A673 (cell line): ENCODE measurements at regions not wholly inside any gene's neighbourhood (a gene's known extent, or its start where the extent isn't known, plus 50 kb on each side); places are given as distances from the start of the nearest gene placed in this dataset.

Source experiments
- CTCF ChIP-seq: fragments of 300-800, 200-600 bp; sonication (generic); conservative IDR thresholded peaks from 2 replicates; pipeline ENCODE4 v1.5.1; 2017; ENCODE audit warnings: low read depth, mild to moderate bottlenecking, antibody characterized with exemption, low read length, moderate library complexity, mixed read lengths
- EZH2 ChIP-seq: fragments of 200-600 bp; sonication (generic); IDR thresholded peaks from 2 replicates; pipeline ENCODE4 v1.6.1; 2017; ENCODE audit warnings: borderline replicate concordance, low read depth, mild to moderate bottlenecking, mixed read lengths, antibody characterized with exemption, low read length; ENCODE audit not compliant: poor library complexity, severe bottlenecking

DNA sequence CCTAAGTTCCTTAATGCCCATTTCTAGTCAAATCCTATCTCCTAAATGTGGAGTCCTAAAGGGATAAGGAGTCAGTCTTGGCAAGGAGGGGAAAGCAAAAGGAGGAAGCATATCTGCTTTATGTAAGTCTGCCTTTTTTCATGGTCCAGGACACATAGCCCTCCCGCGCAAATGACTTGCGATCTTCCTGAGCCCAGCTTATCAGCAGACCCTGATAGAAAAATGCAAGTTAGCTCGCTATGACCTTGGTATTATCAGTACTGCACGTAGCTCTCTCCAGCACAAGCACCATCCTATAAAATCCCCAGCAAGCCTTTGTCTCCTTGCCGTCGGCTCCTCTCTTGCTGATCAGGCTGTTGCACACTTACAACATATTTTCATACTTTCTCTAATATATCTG is 281.4 kb upstream of the KCNH7 start:
- no peak for TF ChIP-seq CTCF
- TF ChIP-seq EZH2, result no peak
